OCI-LY7 (cell line): ENCODE measurements at regions not wholly inside any gene's neighbourhood (a gene's known extent, or its start where the extent isn't known, plus 50 kb on each side); places are given as distances from the start of the nearest gene placed in this dataset.
A peak's percentile ranks its signal among the peaks of the same experiment; 100 is the strongest.

Experiments
- BruUV-seq: library from RNA; stranded (reverse); fragments of 400-500 nt; replicated peaks from 2 replicates; lab custom pipeline; 2021; lab: Mats Ljungman, UMichigan
- CTCF ChIA-PET: fragments of 300-600 bp; sonication (Branson Sonifier 250); formaldehyde crosslinking; loops from one replicate; lab custom pipeline; 2022; ENCODE audit warnings: antibody characterized with exemption; ENCODE audit not compliant: unreplicated experiment; lab: Charles Lee
- POLR2A ChIA-PET: fragments of 300-600 bp; sonication (Branson Sonifier 250); formaldehyde crosslinking; loops from one replicate; lab custom pipeline; 2022; ENCODE audit warnings: antibody characterized with exemption; lab: Charles Lee
- DNase-seq: peaks from one replicate; pipeline ENCODE4 v3.0.0-alpha.2; 2015; ENCODE audit warnings: low spot score
- H2AFZ ChIP-seq: fragments of 200-600 bp; sonication (generic), shearing (Covaris generic); 2 replicates; pipeline ENCODE4 v1.6.1; 2014; ENCODE audit warnings: mild to moderate bottlenecking, antibody characterized with exemption, low read length, moderate library complexity
- H3K27ac ChIP-seq: fragments of 200-600 bp; sonication (generic); 2 replicates; pipeline ENCODE4 v1.5.1; 2014; ENCODE audit warnings: mixed run types, low read depth, mild to moderate bottlenecking, moderate library complexity, low read length, inconsistent platforms; ENCODE audit not compliant: poor library complexity, severe bottlenecking
- H3K36me3 ChIP-seq: fragments of 200-600 bp; sonication (generic); 2 replicates; pipeline ENCODE4 v1.6.1; 2014; ENCODE audit warnings: mild to moderate bottlenecking, antibody characterized with exemption, low read length, moderate library complexity, mixed read lengths; ENCODE audit not compliant: insufficient read depth
- H3K4me1 ChIP-seq: fragments of 200-600 bp; sonication (generic); 2 replicates; pipeline ENCODE4 v1.5.1; 2014; ENCODE audit warnings: mild to moderate bottlenecking, low read length; ENCODE audit not compliant: insufficient read depth, poor library complexity, severe bottlenecking
- H3K4me2 ChIP-seq: fragments of 200-600 bp; sonication (generic); 2 replicates; pipeline ENCODE4 v1.6.1; 2014; ENCODE audit warnings: mild to moderate bottlenecking, low read length
- H3K4me3 ChIP-seq: fragments of 200-600 bp; sonication (generic); 2 replicates; pipeline ENCODE4 v1.5.1; 2014; ENCODE audit warnings: mild to moderate bottlenecking, low read depth, low read length; ENCODE audit not compliant: poor library complexity, severe bottlenecking
- H3K79me2 ChIP-seq: fragments of 200-600 bp; sonication (generic); 2 replicates; pipeline ENCODE4 v1.6.1; 2016; ENCODE audit warnings: low read depth, mild to moderate bottlenecking, low read length, moderate library complexity, mixed read lengths; ENCODE audit not compliant: insufficient read depth
- H3K9me2 ChIP-seq: fragments of 200-600 bp; sonication (generic); 2 replicates; pipeline ENCODE4 v1.6.1; 2016; ENCODE audit warnings: mild to moderate bottlenecking, low read length, mixed read lengths; ENCODE audit not compliant: insufficient read depth
- H3K9me3 ChIP-seq: fragments of 200-600 bp; sonication (generic); 2 replicates; pipeline ENCODE4 v1.6.1; 2014; ENCODE audit warnings: mild to moderate bottlenecking, mixed run types, low read length, mixed read lengths
- H4K20me1 ChIP-seq: fragments of 200-600 bp; sonication (generic); 2 replicates; pipeline ENCODE4 v1.6.1; 2014; ENCODE audit warnings: mild to moderate bottlenecking, antibody characterized with exemption, low read length, moderate library complexity, mixed read lengths; ENCODE audit not compliant: insufficient read depth
- EZH2phosphoT487 ChIP-seq: fragments of 200-600 bp; sonication (generic); IDR thresholded peaks from 2 replicates; pipeline ENCODE4 v1.6.1; 2018; ENCODE audit warnings: low read depth, borderline replicate concordance, mild to moderate bottlenecking, mixed run types, antibody characterized with exemption, low read length, moderate library complexity, mixed read lengths
- intact Hi-C: fragments of 100-400 bp; cut with micrococcal nuclease; formaldehyde crosslinking; loops from one replicate; pipeline ENCODE4 v1.10.0; 2022; ENCODE audit not compliant: unreplicated experiment
- TF ChIP-seq, protein P1 (sequence below): fragments of 200-600 bp; sonication (generic); conservative IDR thresholded peaks from 2 replicates; pipeline ENCODE4 v1.5.1; 2014; ENCODE audit warnings: mild to moderate bottlenecking, antibody characterized with exemption, low read length, moderate library complexity, mixed read lengths

DNA sequence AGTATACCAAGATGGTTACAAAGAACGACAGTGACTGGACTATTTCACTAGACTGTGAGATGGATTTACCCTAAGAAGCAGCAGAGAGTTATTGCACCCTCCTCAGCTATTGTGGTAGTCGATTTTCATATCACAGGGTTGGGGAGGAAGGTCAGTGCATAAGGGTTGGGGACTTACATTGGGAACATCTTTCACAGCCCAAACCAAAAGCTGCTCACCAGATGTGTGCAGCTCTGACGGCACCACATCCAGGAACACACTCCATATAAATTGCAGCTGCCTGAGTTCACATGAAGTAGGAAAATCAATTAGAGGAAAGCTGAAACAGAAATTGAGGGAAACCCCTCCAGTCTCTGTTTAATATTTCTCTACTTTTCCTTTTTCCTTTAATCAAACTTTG is 470.5 kb upstream of the NRSN1 start:
- H3K9me2 ChIP-seq, result no peaks in the 10 kb centered on the region
- H2AFZ ChIP-seq, result no peak overlapping the region
- ChIA-PET CTCF (no interaction called here), POLR2A (interaction anchor here (1.1 kb wide), 1 partner anchor 9 kb away, joined by 3 read pairs; no protein-coding TSS in a partner anchor)
- H4K20me1 ChIP-seq, result no peaks in the 10 kb centered on the region
- no peaks in the 10 kb centered on the region for H3K36me3 ChIP-seq
- H3K9me3 ChIP-seq, result no peaks in the 10 kb centered on the region
- H3K4me3 ChIP-seq, result no peak overlapping the region
- no peak overlapping the region for H3K27ac ChIP-seq
- no peaks in the 10 kb centered on the region for H3K79me2 ChIP-seq
- H3K4me2 ChIP-seq, result no peak overlapping the region
- no peak for TF ChIP-seq EZH2phosphoT487
- TF ChIP-seq, protein P1, sequence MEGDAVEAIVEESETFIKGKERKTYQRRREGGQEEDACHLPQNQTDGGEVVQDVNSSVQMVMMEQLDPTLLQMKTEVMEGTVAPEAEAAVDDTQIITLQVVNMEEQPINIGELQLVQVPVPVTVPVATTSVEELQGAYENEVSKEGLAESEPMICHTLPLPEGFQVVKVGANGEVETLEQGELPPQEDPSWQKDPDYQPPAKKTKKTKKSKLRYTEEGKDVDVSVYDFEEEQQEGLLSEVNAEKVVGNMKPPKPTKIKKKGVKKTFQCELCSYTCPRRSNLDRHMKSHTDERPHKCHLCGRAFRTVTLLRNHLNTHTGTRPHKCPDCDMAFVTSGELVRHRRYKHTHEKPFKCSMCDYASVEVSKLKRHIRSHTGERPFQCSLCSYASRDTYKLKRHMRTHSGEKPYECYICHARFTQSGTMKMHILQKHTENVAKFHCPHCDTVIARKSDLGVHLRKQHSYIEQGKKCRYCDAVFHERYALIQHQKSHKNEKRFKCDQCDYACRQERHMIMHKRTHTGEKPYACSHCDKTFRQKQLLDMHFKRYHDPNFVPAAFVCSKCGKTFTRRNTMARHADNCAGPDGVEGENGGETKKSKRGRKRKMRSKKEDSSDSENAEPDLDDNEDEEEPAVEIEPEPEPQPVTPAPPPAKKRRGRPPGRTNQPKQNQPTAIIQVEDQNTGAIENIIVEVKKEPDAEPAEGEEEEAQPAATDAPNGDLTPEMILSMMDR, result no peak
- DNase-seq, result no peak
- intact Hi-C loops, result no loop called here
- no TSS peak for BruUV-seq
- H3K4me1 ChIP-seq, result no peaks in the 10 kb centered on the region

DNA sequence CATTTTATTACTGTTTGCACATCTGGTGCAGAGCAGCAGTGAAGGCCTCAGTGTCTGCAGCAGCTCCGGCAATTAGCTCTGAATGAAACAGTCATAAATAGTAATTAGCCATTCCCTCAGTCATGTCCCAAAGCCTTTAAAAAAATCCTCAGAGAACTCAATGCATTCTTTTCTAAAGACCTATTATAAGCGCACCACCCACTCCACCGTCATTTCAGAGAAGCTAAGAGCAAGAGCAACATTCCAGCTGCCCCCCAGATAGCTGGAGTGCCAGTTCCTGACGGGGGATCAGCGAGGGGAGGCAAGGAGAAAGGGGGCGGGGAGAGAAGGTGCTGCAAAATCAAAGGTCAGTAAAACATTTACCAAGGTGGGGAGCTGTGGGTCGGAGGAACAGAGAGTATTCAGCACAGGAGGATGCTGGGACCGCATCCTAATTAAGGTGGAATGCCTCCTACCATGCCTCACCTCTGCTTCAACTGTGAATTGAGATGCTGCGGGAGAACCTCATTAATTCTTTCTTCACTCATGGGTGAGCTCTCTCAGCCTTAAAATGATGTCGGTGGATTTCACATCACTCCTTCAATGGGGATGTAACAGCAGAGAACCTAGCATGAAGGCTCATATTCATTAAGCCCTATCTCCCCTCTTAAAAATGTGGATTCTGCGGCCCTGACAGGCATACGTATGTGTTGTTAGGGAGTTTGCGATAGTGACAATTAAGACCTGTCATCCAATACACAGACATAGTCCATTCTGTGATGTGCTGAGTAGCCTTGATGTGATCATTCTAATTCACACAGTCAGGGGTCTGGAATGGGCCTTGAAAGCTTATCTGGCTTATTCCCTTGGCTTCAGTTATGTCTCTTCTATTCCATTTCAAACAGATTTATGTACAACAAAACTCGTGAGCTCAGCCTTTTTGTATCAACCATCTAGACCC is 469.5 kb upstream of the NRSN1 start:
- TF ChIP-seq, protein P1, result no peak
- no peak for TF ChIP-seq EZH2phosphoT487
- no peak for DNase-seq
- BruUV-seq, result no TSS peak
- no peaks in the 10 kb centered on the region for H3K79me2 ChIP-seq
- no peak overlapping the region for H3K4me2 ChIP-seq
- H3K4me3 ChIP-seq, result no peak overlapping the region
- ChIA-PET CTCF (no interaction called here), POLR2A (interaction anchor here (0.7 to 1.1 kb wide), 2 partner anchors 8 to 122 kb away, joined by 3 read pairs; no protein-coding TSS in a partner anchor)
- H3K27ac ChIP-seq, result no peak overlapping the region
- intact Hi-C loops, result no loop called here
- no peaks in the 10 kb centered on the region for H4K20me1 ChIP-seq
- H3K36me3 ChIP-seq, result no peaks in the 10 kb centered on the region
- H3K9me2 ChIP-seq, result no peaks in the 10 kb centered on the region
- no peaks in the 10 kb centered on the region for H3K4me1 ChIP-seq
- no peak overlapping the region for H2AFZ ChIP-seq
- no peaks in the 10 kb centered on the region for H3K9me3 ChIP-seq

DNA sequence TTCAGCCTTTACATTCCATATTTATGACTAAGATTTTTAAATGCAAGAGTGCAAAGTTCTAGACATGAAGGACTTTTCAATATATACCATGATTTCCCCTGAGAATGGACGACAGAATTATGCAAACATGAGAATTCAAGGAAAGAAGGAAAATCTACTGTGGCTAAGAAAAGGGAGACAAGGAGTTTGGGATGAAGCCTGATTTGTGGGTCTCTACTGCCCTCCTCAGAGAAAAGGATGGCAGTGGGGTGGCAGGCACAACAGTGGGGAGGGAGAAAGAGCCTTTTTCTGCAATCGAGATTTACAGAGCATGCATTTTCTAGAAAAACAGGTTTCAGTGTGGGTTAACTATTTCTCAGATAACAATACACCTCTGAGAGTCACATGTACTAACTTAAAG is 466.9 kb upstream of the NRSN1 start:
- Histone ChIP-seq H3K9me2 (no peaks in the 10 kb centered on the region), H3K79me2 (no peaks in the 10 kb centered on the region), H3K4me3 (no peak overlapping the region), H4K20me1 (no peaks in the 10 kb centered on the region), H3K4me2 (no peak overlapping the region), H3K36me3 (no peaks in the 10 kb centered on the region), H2AFZ (no peak overlapping the region), H3K9me3 (no peaks in the 10 kb centered on the region), H3K4me1 (no peaks in the 10 kb centered on the region), H3K27ac (no peak overlapping the region)
- no TSS peak for BruUV-seq
- ChIA-PET POLR2A (no interaction called here), CTCF (no interaction called here)
- TF ChIP-seq, protein P1, result 0 out of 2 replicates have a peak, but pooled peaks have one; percentile 20
- TF ChIP-seq EZH2phosphoT487, result no peak
- DNase-seq, result no peak
- intact Hi-C loops, result no loop called here
